ENCODE measurements at regions not wholly inside any gene's neighbourhood (a gene's known extent, or its start where the extent isn't known, plus 50 kb on each side); places are given as distances from the start of the nearest gene placed in this dataset.

DNA sequence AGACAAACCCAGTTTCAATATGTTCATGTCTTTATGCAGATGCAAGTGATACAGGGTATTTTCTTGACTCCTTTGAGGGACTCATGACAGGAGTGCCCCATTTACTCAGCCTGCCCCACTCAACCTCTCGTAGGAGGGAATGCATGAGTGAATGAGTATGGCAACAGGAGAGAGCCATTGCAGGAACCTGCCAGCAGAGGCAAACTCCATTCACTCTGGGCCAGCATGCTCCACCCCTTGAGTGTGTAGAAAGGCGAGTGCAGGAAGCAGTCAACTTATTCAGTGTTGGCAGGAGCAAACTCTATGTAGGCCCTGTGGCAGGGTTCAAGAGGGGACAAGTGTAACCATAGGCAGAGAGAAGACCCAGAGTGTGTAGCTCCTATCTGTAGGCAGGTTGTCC is 1526.3 kb downstream of the PLA2G4A start:
- no peak overlapping the region for H3K4me3 ChIP-seq (ENCODE audit: low read depth in 1 of 2, low read length in 2 of 2)
- no peaks in the 10 kb centered on the region for H3K36me3 ChIP-seq (ENCODE audit: control insufficient read depth in 2 of 2, insufficient read depth in 2 of 2, low read length in 1 of 2)
- H3K9me3 ChIP-seq (ENCODE audit: control insufficient read depth in 2 of 2, insufficient read depth in 1 of 2, low read depth in 1 of 2, low read length in 1 of 2), result peaks cover 3 to 4% of the 10 kb centered on the region in 2 donors
- no peaks in the 10 kb centered on the region for H3K4me1 ChIP-seq (ENCODE audit: control insufficient read depth in 2 of 2, insufficient read depth in 2 of 2, low read length in 1 of 2)
- no peak overlapping the region for H3K27ac ChIP-seq (ENCODE audit: low read depth in 2 of 2, low read length in 1 of 2)
- H3K27me3 ChIP-seq (ENCODE audit: control insufficient read depth in 1 of 2, insufficient read depth in 2 of 2, low read length in 2 of 2), result no peaks in the 10 kb centered on the region
- WGBS, 2 donors, result 71 to 81% methylated on average over 2 of the region's 2 CpGs

DNA sequence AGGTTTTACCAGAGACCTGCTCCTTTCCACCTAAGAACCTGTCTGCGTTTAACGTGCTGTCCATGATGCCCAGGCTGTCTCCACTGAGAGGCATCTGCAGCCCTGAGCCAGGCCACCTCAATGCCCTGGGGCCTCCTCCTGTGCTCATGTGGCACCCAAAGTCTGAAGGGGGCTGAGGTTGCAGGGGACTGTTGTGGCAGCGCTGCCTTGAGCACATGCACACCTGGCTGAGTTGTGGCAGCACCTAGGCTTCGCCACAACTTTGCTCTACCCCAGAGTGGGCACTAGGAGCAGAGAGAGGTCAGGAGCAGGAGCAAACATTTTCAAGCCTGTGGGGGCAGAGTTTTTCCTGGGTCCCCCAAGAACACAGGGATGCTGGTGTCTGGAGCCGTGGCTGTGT is 1527.1 kb downstream of the PLA2G4A start:
- no peak overlapping the region for H3K27ac ChIP-seq (ENCODE audit: low read depth in 2 of 2, low read length in 1 of 2)
- peaks cover 3 to 4% of the 10 kb centered on the region in 2 donors for H3K9me3 ChIP-seq (ENCODE audit: control insufficient read depth in 2 of 2, insufficient read depth in 1 of 2, low read depth in 1 of 2, low read length in 1 of 2)
- WGBS, 2 donors, result 63 to 79% methylated on average over 5 of the region's 5 CpGs
- H3K4me1 ChIP-seq (ENCODE audit: control insufficient read depth in 2 of 2, insufficient read depth in 2 of 2, low read length in 1 of 2), result no peaks in the 10 kb centered on the region
- H3K27me3 ChIP-seq (ENCODE audit: control insufficient read depth in 1 of 2, insufficient read depth in 2 of 2, low read length in 2 of 2), result no peaks in the 10 kb centered on the region
- H3K4me3 ChIP-seq (ENCODE audit: low read depth in 1 of 2, low read length in 2 of 2), result no peak overlapping the region
- H3K36me3 ChIP-seq (ENCODE audit: control insufficient read depth in 2 of 2, insufficient read depth in 2 of 2, low read length in 1 of 2), result no peaks in the 10 kb centered on the region

DNA sequence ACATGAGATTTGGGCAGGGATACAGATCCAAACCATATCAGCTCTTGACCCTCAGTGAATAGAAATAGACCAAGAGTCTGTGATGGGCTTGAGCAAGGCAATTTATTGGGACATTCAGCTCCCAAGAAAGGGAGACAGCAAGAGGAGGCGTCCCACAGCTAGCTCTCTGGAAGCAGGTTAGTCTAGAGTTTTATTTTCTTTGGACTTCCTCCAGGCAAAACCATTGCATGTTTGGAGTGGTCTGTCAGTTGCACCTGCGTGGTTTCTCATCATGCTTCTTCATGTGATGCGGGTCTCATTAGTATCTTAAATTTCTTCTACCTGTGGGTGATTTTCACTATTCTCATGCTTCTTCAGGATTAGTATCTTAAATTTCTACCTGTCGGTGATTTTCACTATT is 1530.6 kb downstream of the PLA2G4A start:
- no peak overlapping the region for H3K4me3 ChIP-seq (ENCODE audit: low read depth in 1 of 2, low read length in 2 of 2)
- peaks cover 3 to 4% of the 10 kb centered on the region in 2 donors for H3K9me3 ChIP-seq (ENCODE audit: control insufficient read depth in 2 of 2, insufficient read depth in 1 of 2, low read depth in 1 of 2, low read length in 1 of 2)
- no peaks in the 10 kb centered on the region for H3K4me1 ChIP-seq (ENCODE audit: control insufficient read depth in 2 of 2, insufficient read depth in 2 of 2, low read length in 1 of 2)
- no peaks in the 10 kb centered on the region for H3K36me3 ChIP-seq (ENCODE audit: control insufficient read depth in 2 of 2, insufficient read depth in 2 of 2, low read length in 1 of 2)
- H3K27ac ChIP-seq (ENCODE audit: low read depth in 2 of 2, low read length in 1 of 2), result no peak overlapping the region
- 79 to 90% methylated on average over 4 of the region's 4 CpGs for WGBS, 2 donors
- no peaks in the 10 kb centered on the region for H3K27me3 ChIP-seq (ENCODE audit: control insufficient read depth in 1 of 2, insufficient read depth in 2 of 2, low read length in 2 of 2)

DNA sequence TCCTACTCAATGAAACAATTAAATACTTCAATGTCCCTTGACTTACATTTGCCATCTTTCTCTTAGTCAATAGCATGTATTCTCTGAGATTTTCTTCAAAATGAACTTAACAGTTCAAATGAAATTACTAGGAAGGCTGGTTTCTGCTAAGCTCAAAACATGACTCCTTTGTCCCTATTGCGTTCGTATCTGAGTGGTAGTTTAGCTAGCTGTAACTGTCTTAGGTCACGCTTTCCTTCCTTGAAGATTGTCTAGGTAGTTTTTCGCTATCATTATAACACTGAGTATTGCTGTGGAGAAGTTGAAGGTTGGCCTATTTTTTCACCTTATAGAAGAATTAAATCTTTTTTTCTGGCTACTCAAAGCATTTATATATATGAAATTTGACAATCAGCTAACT is 1535.2 kb downstream of the PLA2G4A start:
- WGBS, 2 donors, result 92 to 93% methylated on average over 4 of the region's 4 CpGs
- no peaks in the 10 kb centered on the region for H3K9me3 ChIP-seq (ENCODE audit: control insufficient read depth in 2 of 2, insufficient read depth in 1 of 2, low read depth in 1 of 2, low read length in 1 of 2)
- H3K4me3 ChIP-seq (ENCODE audit: low read depth in 1 of 2, low read length in 2 of 2), result no peak overlapping the region
- no peak overlapping the region for H3K27ac ChIP-seq (ENCODE audit: low read depth in 2 of 2, low read length in 1 of 2)
- H3K36me3 ChIP-seq (ENCODE audit: control insufficient read depth in 2 of 2, insufficient read depth in 2 of 2, low read length in 1 of 2), result no peaks in the 10 kb centered on the region
- no peaks in the 10 kb centered on the region for H3K27me3 ChIP-seq (ENCODE audit: control insufficient read depth in 1 of 2, insufficient read depth in 2 of 2, low read length in 2 of 2)
- H3K4me1 ChIP-seq (ENCODE audit: control insufficient read depth in 2 of 2, insufficient read depth in 2 of 2, low read length in 1 of 2), result no peaks in the 10 kb centered on the region

DNA sequence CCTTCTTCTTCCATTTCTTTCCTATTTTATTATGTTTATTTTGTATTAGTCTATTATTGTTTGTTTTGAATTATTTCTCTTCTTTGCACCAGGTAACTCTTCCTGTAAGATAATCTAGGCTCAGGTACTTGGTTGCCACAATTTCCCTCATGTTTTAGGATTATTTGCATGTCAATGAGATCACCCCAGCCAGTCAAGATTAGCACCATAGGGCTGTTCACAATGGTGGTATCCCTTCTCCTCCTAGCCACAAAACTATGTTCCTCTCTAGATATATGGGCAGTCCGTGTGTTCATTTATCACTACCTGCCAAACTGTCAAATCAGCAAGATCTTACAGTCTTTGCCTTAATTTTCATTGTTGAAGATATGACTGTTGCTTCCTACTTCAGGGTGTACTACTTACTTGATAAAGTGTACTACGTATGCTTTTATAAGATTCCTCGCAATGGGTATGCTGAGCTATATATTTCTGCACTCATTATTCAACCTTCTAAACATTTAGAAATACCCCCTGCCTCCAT is 1536.2 kb downstream of the PLA2G4A start:
- Histone ChIP-seq H3K36me3 (ENCODE audit: control insufficient read depth in 2 of 2, insufficient read depth in 2 of 2, low read length in 1 of 2) (no peaks in the 10 kb centered on the region), H3K4me1 (ENCODE audit: control insufficient read depth in 2 of 2, insufficient read depth in 2 of 2, low read length in 1 of 2) (no peaks in the 10 kb centered on the region), H3K9me3 (ENCODE audit: control insufficient read depth in 2 of 2, insufficient read depth in 1 of 2, low read depth in 1 of 2, low read length in 1 of 2) (no peaks in the 10 kb centered on the region), H3K4me3 (ENCODE audit: low read depth in 1 of 2, low read length in 2 of 2) (no peak overlapping the region), H3K27ac (ENCODE audit: low read depth in 2 of 2, low read length in 1 of 2) (no peak overlapping the region), H3K27me3 (ENCODE audit: control insufficient read depth in 1 of 2, insufficient read depth in 2 of 2, low read length in 2 of 2) (no peaks in the 10 kb centered on the region)
- 82 to 84% methylated on average over 3 of the region's 3 CpGs for WGBS, 2 donors

DNA sequence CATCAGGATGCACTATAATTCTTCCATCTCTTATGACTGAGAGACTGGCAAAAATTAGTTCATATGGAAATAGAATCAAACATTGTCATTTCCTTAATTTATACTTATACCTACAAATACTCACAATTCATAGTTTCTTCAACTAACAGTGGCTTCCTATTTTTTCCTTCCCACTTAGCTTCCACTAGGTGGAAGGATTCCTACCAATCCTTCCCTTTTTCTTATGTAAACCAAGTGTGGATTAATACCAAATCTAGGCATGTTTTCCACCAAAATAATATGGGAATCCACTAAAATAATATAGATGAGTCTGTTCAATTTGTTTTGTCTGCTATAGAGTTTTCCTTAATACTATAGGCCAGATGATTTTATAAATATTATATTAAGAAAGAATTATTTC is 1537.1 kb downstream of the PLA2G4A start:
- Histone ChIP-seq H3K27ac (ENCODE audit: low read depth in 2 of 2, low read length in 1 of 2) (no peak overlapping the region), H3K27me3 (ENCODE audit: control insufficient read depth in 1 of 2, insufficient read depth in 2 of 2, low read length in 2 of 2) (no peaks in the 10 kb centered on the region), H3K9me3 (ENCODE audit: control insufficient read depth in 2 of 2, insufficient read depth in 1 of 2, low read depth in 1 of 2, low read length in 1 of 2) (no peaks in the 10 kb centered on the region), H3K4me1 (ENCODE audit: control insufficient read depth in 2 of 2, insufficient read depth in 2 of 2, low read length in 1 of 2) (no peaks in the 10 kb centered on the region), H3K4me3 (ENCODE audit: low read depth in 1 of 2, low read length in 2 of 2) (no peak overlapping the region), H3K36me3 (ENCODE audit: control insufficient read depth in 2 of 2, insufficient read depth in 2 of 2, low read length in 1 of 2) (no peaks in the 10 kb centered on the region)

DNA sequence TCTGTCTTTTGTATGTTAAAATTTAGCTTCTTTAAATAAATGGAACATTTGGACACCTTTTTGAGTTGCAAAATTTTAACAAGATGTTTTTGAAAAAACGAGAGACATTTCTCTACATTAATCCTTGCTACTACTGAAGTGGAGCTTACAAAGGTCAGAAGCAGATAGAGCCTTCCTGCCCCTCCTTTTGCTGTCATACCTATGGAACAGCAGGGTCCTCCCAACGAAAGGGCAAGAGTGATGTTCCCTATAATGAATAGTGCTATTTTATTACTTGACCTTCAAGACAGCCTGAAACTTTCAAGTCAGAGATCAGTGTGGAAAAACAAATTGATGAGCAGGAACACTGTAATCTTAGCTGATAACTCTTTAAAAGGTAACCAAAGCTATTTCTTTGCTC is 1538.9 kb downstream of the PLA2G4A start:
- Histone ChIP-seq H3K36me3 (ENCODE audit: control insufficient read depth in 2 of 2, insufficient read depth in 2 of 2, low read length in 1 of 2) (no peaks in the 10 kb centered on the region), H3K4me3 (ENCODE audit: low read depth in 1 of 2, low read length in 2 of 2) (no peak overlapping the region), H3K27ac (ENCODE audit: low read depth in 2 of 2, low read length in 1 of 2) (no peak overlapping the region), H3K4me1 (ENCODE audit: control insufficient read depth in 2 of 2, insufficient read depth in 2 of 2, low read length in 1 of 2) (no peaks in the 10 kb centered on the region), H3K9me3 (ENCODE audit: control insufficient read depth in 2 of 2, insufficient read depth in 1 of 2, low read depth in 1 of 2, low read length in 1 of 2) (no peaks in the 10 kb centered on the region), H3K27me3 (ENCODE audit: control insufficient read depth in 1 of 2, insufficient read depth in 2 of 2, low read length in 2 of 2) (no peaks in the 10 kb centered on the region)
- 33% methylated on average over 2 of the region's 2 CpGs for WGBS, 2 donors

DNA sequence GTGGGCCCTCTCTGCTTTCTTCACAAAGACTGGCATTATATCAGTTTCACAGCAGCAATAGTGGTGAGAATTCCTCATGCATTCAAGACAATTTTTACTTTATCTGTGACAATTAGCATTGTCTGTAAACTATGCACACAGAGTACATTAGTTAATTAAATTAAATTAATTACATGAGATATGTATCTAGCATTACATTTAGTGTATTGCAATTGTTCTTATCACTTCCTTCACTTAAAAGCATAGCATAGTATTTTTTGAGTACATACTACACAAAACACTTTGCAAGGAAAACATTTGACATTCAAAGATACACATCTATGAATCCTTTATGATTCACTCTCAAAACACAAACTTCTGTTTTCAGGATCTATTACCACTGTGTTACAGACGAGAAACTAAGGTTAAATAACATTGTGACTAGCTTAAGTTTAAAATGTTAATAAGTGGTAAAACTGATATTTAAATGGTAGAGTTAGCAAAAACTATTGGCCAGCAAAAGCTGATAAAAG is 1542.6 kb downstream of the PLA2G4A start:
- no peak overlapping the region for H3K27ac ChIP-seq (ENCODE audit: low read depth in 2 of 2, low read length in 1 of 2)
- 59 to 67% methylated on average over 1 of the region's 1 CpG for WGBS, 2 donors
- H3K36me3 ChIP-seq (ENCODE audit: control insufficient read depth in 2 of 2, insufficient read depth in 2 of 2, low read length in 1 of 2), result no peaks in the 10 kb centered on the region
- no peak overlapping the region for H3K4me3 ChIP-seq (ENCODE audit: low read depth in 1 of 2, low read length in 2 of 2)
- H3K4me1 ChIP-seq (ENCODE audit: control insufficient read depth in 2 of 2, insufficient read depth in 2 of 2, low read length in 1 of 2), result no peaks in the 10 kb centered on the region
- no peaks in the 10 kb centered on the region for H3K27me3 ChIP-seq (ENCODE audit: control insufficient read depth in 1 of 2, insufficient read depth in 2 of 2, low read length in 2 of 2)
- no peaks in the 10 kb centered on the region for H3K9me3 ChIP-seq (ENCODE audit: control insufficient read depth in 2 of 2, insufficient read depth in 1 of 2, low read depth in 1 of 2, low read length in 1 of 2)

DNA sequence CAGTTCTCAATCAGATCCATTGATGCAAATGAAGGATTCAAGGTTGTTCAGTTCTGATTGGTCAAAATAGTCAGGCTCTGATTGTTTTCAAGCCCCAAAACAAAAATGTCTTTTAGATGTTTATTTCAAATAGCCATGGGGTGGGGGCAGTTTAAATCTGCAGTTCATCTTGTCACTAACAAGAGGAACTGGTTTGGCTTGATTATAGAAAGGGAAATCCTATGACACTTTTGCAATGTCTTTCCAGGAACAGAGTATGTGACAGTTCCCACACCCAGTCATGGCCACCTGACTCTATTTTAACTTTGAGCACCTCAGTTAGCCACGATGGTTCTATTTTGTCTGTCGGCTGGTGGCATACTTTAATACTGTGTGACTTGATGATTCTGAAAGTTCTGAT is 1544.1 kb downstream of the PLA2G4A start:
- H3K9me3 ChIP-seq (ENCODE audit: control insufficient read depth in 2 of 2, insufficient read depth in 1 of 2, low read depth in 1 of 2, low read length in 1 of 2), result no peaks in the 10 kb centered on the region
- H3K36me3 ChIP-seq (ENCODE audit: control insufficient read depth in 2 of 2, insufficient read depth in 2 of 2, low read length in 1 of 2), result no peaks in the 10 kb centered on the region
- 79 to 80% methylated on average over 2 of the region's 2 CpGs for WGBS, 2 donors
- no peaks in the 10 kb centered on the region for H3K27me3 ChIP-seq (ENCODE audit: control insufficient read depth in 1 of 2, insufficient read depth in 2 of 2, low read length in 2 of 2)
- no peak overlapping the region for H3K27ac ChIP-seq (ENCODE audit: low read depth in 2 of 2, low read length in 1 of 2)
- no peaks in the 10 kb centered on the region for H3K4me1 ChIP-seq (ENCODE audit: control insufficient read depth in 2 of 2, insufficient read depth in 2 of 2, low read length in 1 of 2)
- H3K4me3 ChIP-seq (ENCODE audit: low read depth in 1 of 2, low read length in 2 of 2), result no peak overlapping the region

DNA sequence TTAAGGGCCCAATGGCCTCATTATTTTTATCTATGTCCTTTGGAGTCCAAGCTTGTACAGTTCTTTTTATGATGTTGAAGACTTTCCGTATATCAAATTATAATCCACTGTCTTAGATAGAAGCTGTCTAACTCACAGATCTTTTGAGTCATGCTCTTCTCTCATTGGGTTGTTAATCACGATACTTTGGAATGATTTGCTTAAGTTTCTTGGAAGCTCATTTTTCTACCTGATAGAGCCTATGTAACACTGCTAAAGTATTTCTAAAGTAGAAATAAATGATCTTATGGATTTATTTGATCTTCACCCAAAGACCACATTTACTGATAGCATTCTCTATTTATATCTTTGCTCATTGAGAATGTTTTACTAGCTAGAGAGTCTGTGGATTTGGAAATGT is 1554.1 kb downstream of the PLA2G4A start:
- H3K27me3 ChIP-seq (ENCODE audit: control insufficient read depth in 1 of 2, insufficient read depth in 2 of 2, low read length in 2 of 2), result no peaks in the 10 kb centered on the region
- H3K36me3 ChIP-seq (ENCODE audit: control insufficient read depth in 2 of 2, insufficient read depth in 2 of 2, low read length in 1 of 2), result no peaks in the 10 kb centered on the region
- no peaks in the 10 kb centered on the region for H3K4me1 ChIP-seq (ENCODE audit: control insufficient read depth in 2 of 2, insufficient read depth in 2 of 2, low read length in 1 of 2)
- no peaks in the 10 kb centered on the region for H3K9me3 ChIP-seq (ENCODE audit: control insufficient read depth in 2 of 2, insufficient read depth in 1 of 2, low read depth in 1 of 2, low read length in 1 of 2)
- no peak overlapping the region for H3K27ac ChIP-seq (ENCODE audit: low read depth in 2 of 2, low read length in 1 of 2)
- H3K4me3 ChIP-seq (ENCODE audit: low read depth in 1 of 2, low read length in 2 of 2), result no peak overlapping the region
- WGBS, 2 donors, result 89% methylated on average over 2 of the region's 2 CpGs
